ENCODE measurements at regions not wholly inside any gene's neighbourhood (a gene's known extent, or its start where the extent isn't known, plus 50 kb on each side); places are given as distances from the start of the nearest gene placed in this dataset.

- no peak overlapping the region for H3K9ac ChIP-seq (ENCODE audit: low read length)
- no peak for ATAC-seq
- H3K4me1 ChIP-seq (ENCODE audit: insufficient read depth, low read length) = peaks cover 17% of the 10 kb centered on the region
- no peak overlapping the region for H3K4me3 ChIP-seq (ENCODE audit: low read length)
- no peak overlapping the region for H2AFZ ChIP-seq (ENCODE audit: low read length)
- intact Hi-C loops (cut with micrococcal nuclease) = no loop called here
- BruUV-seq (replicated peaks) = no TSS peak
- ChIA-PET POLR2A (ENCODE audit: unreplicated experiment) (interaction anchor here (0.6 kb wide), 1 partner anchor 129 kb away, joined by 4 read pairs; no protein-coding TSS in a partner anchor), CTCF (no interaction called here)
- no peaks in the 10 kb centered on the region for H3K27me3 ChIP-seq (ENCODE audit: low read length)
- TF ChIP-seq EZH2phosphoT487 (IDR thresholded peaks at IDR 0.05; ENCODE audit: borderline replicate concordance, low read length) (no peak), EZH2 (IDR thresholded peaks at IDR 0.05; ENCODE audit: low read length, unreplicated experiment) (no peak), CTCF (conservative IDR thresholded peaks at IDR 0.05; ENCODE audit: low read depth, low read length) (no peak)
- no peaks in the 10 kb centered on the region for H3K79me2 ChIP-seq (ENCODE audit: low read length)
- H3K4me2 ChIP-seq (ENCODE audit: low read length) = no peak overlapping the region
- H3K27ac ChIP-seq (ENCODE audit: low read length) = no peak overlapping the region
- no peaks in the 10 kb centered on the region for H3K9me3 ChIP-seq (ENCODE audit: low read length)
- no peaks in the 10 kb centered on the region for H4K20me1 ChIP-seq (ENCODE audit: low read length)
- no peaks in the 10 kb centered on the region for H3F3A ChIP-seq (ENCODE audit: low read length, unreplicated experiment)
- H3K36me3 ChIP-seq (ENCODE audit: low read depth, low read length) = no peaks in the 10 kb centered on the region
- DNase-seq = no peak
- H3K9me2 ChIP-seq (replicated peaks; ENCODE audit: low read length) = no peaks in the 10 kb centered on the region
Observed at GRCh38 chr2:120945832-120946499, 210.3 kb downstream of the GLI2 start.

- TF ChIP-seq EZH2phosphoT487 (IDR thresholded peaks at IDR 0.05; ENCODE audit: borderline replicate concordance, low read length) (no peak), EZH2 (IDR thresholded peaks at IDR 0.05; ENCODE audit: low read length, unreplicated experiment) (no peak), CTCF (conservative IDR thresholded peaks at IDR 0.05; ENCODE audit: low read depth, low read length) (no peak)
- H3K4me3 ChIP-seq (ENCODE audit: low read length) = no peak overlapping the region
- no peak overlapping the region for H3K9ac ChIP-seq (ENCODE audit: low read length)
- intact Hi-C loops (cut with micrococcal nuclease) = no loop called here
- no peaks in the 10 kb centered on the region for H3F3A ChIP-seq (ENCODE audit: low read length, unreplicated experiment)
- no peak overlapping the region for H2AFZ ChIP-seq (ENCODE audit: low read length)
- H3K9me3 ChIP-seq (ENCODE audit: low read length) = no peaks in the 10 kb centered on the region
- no peaks in the 10 kb centered on the region for H3K79me2 ChIP-seq (ENCODE audit: low read length)
- H3K27me3 ChIP-seq (ENCODE audit: low read length) = no peaks in the 10 kb centered on the region
- CTCF ChIA-PET = no interaction called here
- no peaks in the 10 kb centered on the region for H4K20me1 ChIP-seq (ENCODE audit: low read length)
- DNase-seq (no peak), ATAC-seq (no peak)
- BruUV-seq (replicated peaks) = no TSS peak
- H3K4me2 ChIP-seq (ENCODE audit: low read length) = no peak overlapping the region
- no peaks in the 10 kb centered on the region for H3K9me2 ChIP-seq (replicated peaks; ENCODE audit: low read length)
- POLR2A ChIA-PET (ENCODE audit: unreplicated experiment) = no interaction called here
- no peak overlapping the region for H3K27ac ChIP-seq (ENCODE audit: low read length)
- peaks cover 17% of the 10 kb centered on the region for H3K4me1 ChIP-seq (ENCODE audit: insufficient read depth, low read length)
- no peaks in the 10 kb centered on the region for H3K36me3 ChIP-seq (ENCODE audit: low read depth, low read length)
Observed at GRCh38 chr2:120947327-120947726, 211.7 kb downstream of the GLI2 start.

- H4K20me1 ChIP-seq (ENCODE audit: low read length) = no peaks in the 10 kb centered on the region
- H3K36me3 ChIP-seq (ENCODE audit: low read depth, low read length) = no peaks in the 10 kb centered on the region
- no peak overlapping the region for H3K4me2 ChIP-seq (ENCODE audit: low read length)
- no peaks in the 10 kb centered on the region for H3F3A ChIP-seq (ENCODE audit: low read length, unreplicated experiment)
- no peak for ATAC-seq
- intact Hi-C loops (cut with micrococcal nuclease) = no loop called here
- no peaks in the 10 kb centered on the region for H3K9me2 ChIP-seq (replicated peaks; ENCODE audit: low read length)
- CTCF ChIA-PET = no interaction called here
- H3K27me3 ChIP-seq (ENCODE audit: low read length) = no peaks in the 10 kb centered on the region
- POLR2A ChIA-PET (ENCODE audit: unreplicated experiment) = no interaction called here
- H3K4me3 ChIP-seq (ENCODE audit: low read length) = no peak overlapping the region
- no peak overlapping the region for H2AFZ ChIP-seq (ENCODE audit: low read length)
- no peak for TF ChIP-seq EZH2 (IDR thresholded peaks at IDR 0.05; ENCODE audit: low read length, unreplicated experiment)
- TF ChIP-seq CTCF (conservative IDR thresholded peaks at IDR 0.05; ENCODE audit: low read depth, low read length) = no peak
- TF ChIP-seq EZH2phosphoT487 (IDR thresholded peaks at IDR 0.05; ENCODE audit: borderline replicate concordance, low read length) = no peak
- H3K9ac ChIP-seq (ENCODE audit: low read length) = no peak overlapping the region
- H3K9me3 ChIP-seq (ENCODE audit: low read length) = no peaks in the 10 kb centered on the region
- no peak overlapping the region for H3K27ac ChIP-seq (ENCODE audit: low read length)
- no TSS peak for BruUV-seq (replicated peaks)
- H3K4me1 ChIP-seq (ENCODE audit: insufficient read depth, low read length) = peaks cover 17% of the 10 kb centered on the region
- no peak for DNase-seq
- no peaks in the 10 kb centered on the region for H3K79me2 ChIP-seq (ENCODE audit: low read length)
Observed at GRCh38 chr2:120947982-120948661, 212.5 kb downstream of the GLI2 start.

All from PC-3 (cell line).